Effector memory CD4-positive, alpha-beta T cell (primary cell): ENCODE measurements at regions not wholly inside any gene's neighbourhood (a gene's known extent, or its start where the extent isn't known, plus 50 kb on each side); places are given as distances from the start of the nearest gene placed in this dataset.

Experiments used
- DNase-seq, 3 donors: peaks; one replicate each; pipeline ENCODE4 v3.0.0-alpha.2; 2020
- H3K27ac ChIP-seq: 2 replicates; pipeline ENCODE4 v1.7.0; 2013; ENCODE audit warnings: mild to moderate bottlenecking, low read length, moderate library complexity; ENCODE audit not compliant: insufficient read depth, poor library complexity, severe bottlenecking
- H3K27me3 ChIP-seq: replicated peaks from 2 replicates; pipeline ENCODE4 v1.7.0; 2013; ENCODE audit warnings: mild to moderate bottlenecking, low read length; ENCODE audit not compliant: insufficient read depth, control insufficient read depth, poor library complexity, severe bottlenecking
- H3K36me3 ChIP-seq: 2 replicates; pipeline ENCODE4 v1.7.0; 2013; ENCODE audit warnings: mild to moderate bottlenecking, low read length, moderate library complexity; ENCODE audit not compliant: control insufficient read depth, insufficient read depth
- H3K4me1 ChIP-seq: 2 replicates; pipeline ENCODE4 v1.7.0; 2013; ENCODE audit warnings: low read length, mild to moderate bottlenecking; ENCODE audit not compliant: control insufficient read depth, insufficient read depth, poor library complexity, severe bottlenecking
- H3K4me3 ChIP-seq: 2 replicates; pipeline ENCODE4 v1.7.0; 2013; ENCODE audit warnings: low read length, low read depth, mild to moderate bottlenecking; ENCODE audit not compliant: insufficient read depth, poor library complexity, severe bottlenecking
- H3K9me3 ChIP-seq: 2 replicates; pipeline ENCODE4 v1.7.0; 2013; ENCODE audit warnings: mild to moderate bottlenecking, low read length, moderate library complexity; ENCODE audit not compliant: control insufficient read depth

GRCh38 chr3:95474338-95474737 is 1340.1 kb upstream of the EPHA6 start:
- H3K4me1 ChIP-seq, result no peaks in the 10 kb centered on the region
- H3K9me3 ChIP-seq, result no peaks in the 10 kb centered on the region
- H3K4me3 ChIP-seq, result no peak overlapping the region
- H3K36me3 ChIP-seq, result no peaks in the 10 kb centered on the region
- H3K27me3 ChIP-seq, result no peaks in the 10 kb centered on the region
- H3K27ac ChIP-seq, result no peak overlapping the region
- no peak for DNase-seq

GRCh38 chr3:95476534-95476933 is 1337.9 kb upstream of the EPHA6 start:
- no peaks in the 10 kb centered on the region for H3K4me1 ChIP-seq
- DNase-seq, result no peak
- no peaks in the 10 kb centered on the region for H3K27me3 ChIP-seq
- no peaks in the 10 kb centered on the region for H3K9me3 ChIP-seq
- H3K4me3 ChIP-seq, result no peak overlapping the region
- H3K36me3 ChIP-seq, result no peaks in the 10 kb centered on the region
- no peak overlapping the region for H3K27ac ChIP-seq

- no peak overlapping the region for H3K4me3 ChIP-seq
- no peaks in the 10 kb centered on the region for H3K9me3 ChIP-seq
- no peak for DNase-seq
- no peak overlapping the region for H3K27ac ChIP-seq
- no peaks in the 10 kb centered on the region for H3K36me3 ChIP-seq
- H3K27me3 ChIP-seq, result no peaks in the 10 kb centered on the region
- no peaks in the 10 kb centered on the region for H3K4me1 ChIP-seq
These were observed 1308.2 kb upstream of the EPHA6 start for GRCh38 chr3:95506174-95506573.

DNA sequence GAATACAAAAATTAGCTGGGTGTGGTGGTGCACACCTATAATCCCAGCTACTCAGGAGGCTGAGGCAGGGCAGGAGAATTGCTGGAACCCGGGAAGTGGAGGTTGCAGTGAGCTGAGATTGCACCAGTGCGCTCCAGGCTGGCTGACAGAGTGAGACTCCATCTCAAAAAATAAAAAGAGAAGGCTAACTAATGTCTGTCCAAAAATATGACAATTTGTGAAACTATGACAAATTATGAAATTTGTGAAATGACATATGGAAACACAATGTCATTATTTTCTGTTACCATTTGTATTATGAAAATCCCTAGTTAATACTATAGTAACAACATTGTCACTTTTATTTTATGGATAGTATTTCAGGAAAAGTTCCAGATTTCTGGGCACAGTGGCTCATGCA is 1306.3 kb upstream of the EPHA6 start:
- DNase-seq, result no peak
- no peak overlapping the region for H3K4me3 ChIP-seq
- H3K36me3 ChIP-seq, result no peaks in the 10 kb centered on the region
- H3K27ac ChIP-seq, result no peak overlapping the region
- H3K4me1 ChIP-seq, result no peaks in the 10 kb centered on the region
- no peaks in the 10 kb centered on the region for H3K9me3 ChIP-seq
- H3K27me3 ChIP-seq, result no peaks in the 10 kb centered on the region

GRCh38 chr3:95511828-95512227 is 1302.6 kb upstream of the EPHA6 start:
- no peaks in the 10 kb centered on the region for H3K36me3 ChIP-seq
- H3K4me3 ChIP-seq, result no peak overlapping the region
- H3K9me3 ChIP-seq, result no peaks in the 10 kb centered on the region
- no peaks in the 10 kb centered on the region for H3K27me3 ChIP-seq
- no peak for DNase-seq
- H3K4me1 ChIP-seq, result no peaks in the 10 kb centered on the region
- no peak overlapping the region for H3K27ac ChIP-seq

GRCh38 chr3:95514260-95514659 is 1300.1 kb upstream of the EPHA6 start:
- no peaks in the 10 kb centered on the region for H3K36me3 ChIP-seq

DNA sequence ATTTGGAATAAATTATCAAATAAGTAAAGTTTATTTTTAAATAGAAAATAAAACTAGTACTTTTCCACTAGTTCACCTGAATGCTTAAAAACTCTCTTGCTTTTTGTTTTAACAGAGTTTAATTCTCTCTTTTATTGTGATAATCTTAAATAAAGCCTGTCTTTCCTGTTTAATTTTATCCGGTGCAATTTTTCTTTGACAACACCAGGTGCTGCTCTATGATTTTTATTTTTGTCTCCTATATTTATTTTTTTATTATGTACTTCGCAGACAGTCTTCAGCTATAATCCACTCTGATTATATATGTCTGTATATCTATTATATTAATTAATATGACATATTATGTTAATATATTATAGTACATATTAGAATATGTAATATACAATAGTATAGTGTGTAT is 1293.0 kb upstream of the EPHA6 start:
- Histone ChIP-seq H3K36me3 (no peaks in the 10 kb centered on the region), H3K9me3 (no peaks in the 10 kb centered on the region), H3K4me1 (no peaks in the 10 kb centered on the region), H3K4me3 (no peak overlapping the region), H3K27ac (no peak overlapping the region), H3K27me3 (no peaks in the 10 kb centered on the region)
- DNase-seq, result no peak

More at GRCh38 chr3:95514260-95514659, 1300.1 kb upstream of the EPHA6 start:
- Histone ChIP-seq H3K27me3 (no peaks in the 10 kb centered on the region), H3K27ac (no peak overlapping the region), H3K4me3 (no peak overlapping the region), H3K9me3 (no peaks in the 10 kb centered on the region), H3K4me1 (no peaks in the 10 kb centered on the region)
- no peak for DNase-seq

DNA sequence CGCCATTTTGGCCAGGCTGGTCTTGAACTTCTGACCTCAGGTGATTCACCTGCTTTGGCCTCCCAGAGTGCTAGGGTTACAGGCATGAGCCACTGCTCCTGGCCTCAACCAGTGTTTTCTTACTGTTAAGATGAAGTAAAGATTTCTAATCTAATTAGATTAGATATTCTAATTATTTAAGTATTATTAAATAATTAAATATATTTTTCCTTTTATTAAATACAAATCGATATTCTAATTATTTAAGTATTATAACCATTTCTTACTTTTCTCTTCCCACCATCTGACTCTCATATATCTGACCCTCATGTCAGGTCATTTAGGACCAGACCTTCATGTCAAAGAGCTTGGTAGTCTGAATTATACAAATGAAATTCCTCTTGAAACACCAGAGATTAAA is 1291.9 kb upstream of the EPHA6 start:
- no peak overlapping the region for H3K27ac ChIP-seq
- no peak overlapping the region for H3K4me3 ChIP-seq
- H3K36me3 ChIP-seq, result no peaks in the 10 kb centered on the region
- no peaks in the 10 kb centered on the region for H3K4me1 ChIP-seq
- no peaks in the 10 kb centered on the region for H3K9me3 ChIP-seq
- no peak for DNase-seq
- no peaks in the 10 kb centered on the region for H3K27me3 ChIP-seq

- Histone ChIP-seq H3K27ac (no peak overlapping the region), H3K4me3 (no peak overlapping the region), H3K27me3 (no peaks in the 10 kb centered on the region), H3K9me3 (no peaks in the 10 kb centered on the region), H3K36me3 (no peaks in the 10 kb centered on the region), H3K4me1 (no peaks in the 10 kb centered on the region)
- no peak for DNase-seq
These were observed 1274.4 kb upstream of the EPHA6 start for GRCh38 chr3:95539950-95540483.

DNA sequence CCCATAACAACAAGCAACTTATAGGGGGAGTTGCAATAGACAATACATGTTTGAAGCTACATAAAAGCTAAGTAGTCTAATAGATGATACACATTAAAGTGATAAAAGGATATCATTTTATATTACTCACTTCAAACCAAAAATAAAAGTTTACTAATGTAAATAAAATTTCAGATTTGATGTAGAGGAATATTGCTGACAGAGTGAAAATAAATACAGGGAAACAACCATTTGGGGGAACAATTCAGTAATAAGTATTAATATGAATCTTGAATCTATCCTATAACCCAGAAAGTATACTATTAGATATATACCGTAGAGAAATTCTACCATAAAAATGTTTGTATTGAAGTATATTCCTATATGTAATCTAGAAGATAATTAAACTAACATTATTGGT is 1248.9 kb upstream of the EPHA6 start:
- no peaks in the 10 kb centered on the region for H3K9me3 ChIP-seq
- no peaks in the 10 kb centered on the region for H3K4me1 ChIP-seq
- no peak overlapping the region for H3K27ac ChIP-seq
- no peaks in the 10 kb centered on the region for H3K36me3 ChIP-seq
- no peak overlapping the region for H3K4me3 ChIP-seq
- DNase-seq, result no peak
- H3K27me3 ChIP-seq, result no peaks in the 10 kb centered on the region

- no peaks in the 10 kb centered on the region for H3K36me3 ChIP-seq
- H3K27ac ChIP-seq, result no peak overlapping the region
- no peak overlapping the region for H3K4me3 ChIP-seq
- H3K27me3 ChIP-seq, result no peaks in the 10 kb centered on the region
- no peak for DNase-seq
- H3K9me3 ChIP-seq, result no peaks in the 10 kb centered on the region
- no peaks in the 10 kb centered on the region for H3K4me1 ChIP-seq
These were observed 1247.0 kb upstream of the EPHA6 start for GRCh38 chr3:95567346-95567745.
